Neural cell (in vitro differentiated cells): ENCODE measurements at regions not wholly inside any gene's neighbourhood (a gene's known extent, or its start where the extent isn't known, plus 50 kb on each side); places are given as distances from the start of the nearest gene placed in this dataset.

Experiments
- H2AFZ ChIP-seq: fragments of 200-600, 300-800 bp; sonication (generic), shearing (Covaris generic); 2 replicates; pipeline ENCODE4 v1.6.0; 2014; ENCODE audit warnings: low read depth, mild to moderate bottlenecking, antibody characterized with exemption, low read length, moderate library complexity
- H3F3A ChIP-seq: fragments of 200-600 bp; shearing (Covaris generic); 2 replicates; pipeline ENCODE4 v1.6.1; 2016; ENCODE audit warnings: mild to moderate bottlenecking, moderate library complexity, mixed read lengths, antibody characterized with exemption, low read length; ENCODE audit not compliant: insufficient read depth, poor library complexity, severe bottlenecking
- H3K27ac ChIP-seq: fragments of 200-600, 300-800 bp; sonication (generic), shearing (Covaris generic); 2 replicates; pipeline ENCODE4 v1.5.1; 2014; ENCODE audit warnings: mild to moderate bottlenecking, low read length, moderate library complexity
- H3K27me3 ChIP-seq: fragments of 300-800, 200-600 bp; sonication (generic), shearing (Covaris generic); 2 replicates; pipeline ENCODE4 v1.6.0; 2014; ENCODE audit warnings: mild to moderate bottlenecking, low read depth, low read length, moderate library complexity; ENCODE audit not compliant: insufficient read depth
- H3K36me3 ChIP-seq: fragments of 300-800, 200-600 bp; sonication (generic), shearing (Covaris generic); 2 replicates; pipeline ENCODE4 v1.5.1; 2014; ENCODE audit warnings: mild to moderate bottlenecking, antibody characterized with exemption, low read length, moderate library complexity; ENCODE audit not compliant: insufficient read depth
- H3K4me2 ChIP-seq: fragments of 300-800, 200-600 bp; sonication (generic), shearing (Covaris generic); 2 replicates; pipeline ENCODE4 v1.6.0; 2014; ENCODE audit warnings: mild to moderate bottlenecking, low read length
- H3K4me3 ChIP-seq: fragments of 300-800, 200-600 bp; sonication (generic), shearing (Covaris generic); 2 replicates; pipeline ENCODE4 v1.5.1; 2014; ENCODE audit warnings: mild to moderate bottlenecking, low read length, moderate library complexity
- H3K79me2 ChIP-seq: fragments of 200-600 bp; shearing (Covaris generic); replicated peaks from 2 replicates; pipeline ENCODE4 v1.6.0; 2014; ENCODE audit warnings: mild to moderate bottlenecking, low read length, moderate library complexity; ENCODE audit not compliant: insufficient read depth
- H3K9ac ChIP-seq: fragments of 300-800, 200-600 bp; sonication (generic), shearing (Covaris generic); 2 replicates; pipeline ENCODE4 v1.6.1; 2016; ENCODE audit warnings: mild to moderate bottlenecking, low read length, mixed read lengths
- H3K9me2 ChIP-seq: fragments of 200-600 bp; shearing (Covaris generic); 2 replicates; pipeline ENCODE4 v1.6.1; 2016; ENCODE audit warnings: mild to moderate bottlenecking, low read length, mixed read lengths; ENCODE audit not compliant: insufficient read depth
- H3K9me3 ChIP-seq: fragments of 200-600, 300-800 bp; sonication (generic), shearing (Covaris generic); 2 replicates; pipeline ENCODE4 v1.6.1; 2016; ENCODE audit warnings: mild to moderate bottlenecking, mixed run types, low read length, moderate library complexity, mixed read lengths
- H4K20me1 ChIP-seq: fragments of 200-600 bp; shearing (Covaris generic); 2 replicates; pipeline ENCODE4 v1.6.1; 2016; ENCODE audit warnings: mild to moderate bottlenecking, mixed run types; ENCODE audit not compliant: insufficient read depth
- CTCF ChIP-seq: fragments of 450-650 bp; IDR thresholded peaks from 2 replicates; pipeline ENCODE4 v1.5.1; 2014; ENCODE audit warnings: antibody characterized with exemption, mild to moderate bottlenecking, moderate library complexity; ENCODE audit not compliant: poor library complexity, severe bottlenecking
- EP300 ChIP-seq: fragments of 450-650 bp; conservative IDR thresholded peaks from 2 replicates; pipeline ENCODE4 v1.6.1; 2014; ENCODE audit warnings: antibody characterized with exemption, mild to moderate bottlenecking, moderate library complexity; ENCODE audit not compliant: poor library complexity, severe bottlenecking
- EZH2 ChIP-seq: fragments of 200-600, 300-800 bp; shearing (Covaris generic), sonication (generic); IDR thresholded peaks from 2 replicates; pipeline ENCODE4 v1.6.1; 2014; ENCODE audit warnings: antibody characterized with exemption, low read length, borderline replicate concordance, mild to moderate bottlenecking; ENCODE audit not compliant: insufficient read depth, poor library complexity, severe bottlenecking
- MXI1 ChIP-seq: fragments of 450-650 bp; conservative IDR thresholded peaks from 2 replicates; pipeline ENCODE4 v1.6.1; 2014; ENCODE audit warnings: antibody characterized with exemption, mild to moderate bottlenecking; ENCODE audit not compliant: poor library complexity, severe bottlenecking
- POLR2AphosphoS5 ChIP-seq: IDR thresholded peaks from 2 replicates; pipeline ENCODE4 v1.6.1; 2012
- RAD21 ChIP-seq: fragments of 450-650 bp; conservative IDR thresholded peaks from 2 replicates; pipeline ENCODE4 v1.6.1; 2014; ENCODE audit warnings: antibody characterized with exemption, mild to moderate bottlenecking, moderate library complexity
- REST ChIP-seq: IDR thresholded peaks from 2 replicates; pipeline ENCODE4 v1.6.1; 2012; ENCODE audit warnings: borderline replicate concordance
- SMC3 ChIP-seq: fragments of 450-650 bp; conservative IDR thresholded peaks from 2 replicates; pipeline ENCODE4 v1.6.1; 2014; ENCODE audit warnings: antibody characterized with exemption, mild to moderate bottlenecking, moderate library complexity; ENCODE audit not compliant: poor library complexity
- TAF1 ChIP-seq: IDR thresholded peaks from 2 replicates; pipeline ENCODE4 v1.6.1; 2012; ENCODE audit warnings: low read depth

- no peak overlapping the region for H3K27ac ChIP-seq
- no peaks in the 10 kb centered on the region for H3K27me3 ChIP-seq
- no peaks in the 10 kb centered on the region for H3K9me3 ChIP-seq
- H2AFZ ChIP-seq = no peak overlapping the region
- H3K36me3 ChIP-seq = no peaks in the 10 kb centered on the region
- no peaks in the 10 kb centered on the region for H3K9me2 ChIP-seq
- TF ChIP-seq TAF1 = no peak
- TF ChIP-seq POLR2AphosphoS5 = no peak
- no peak for TF ChIP-seq MXI1
- TF ChIP-seq EP300 = no peak
- TF ChIP-seq REST = no peak
- no peak for TF ChIP-seq SMC3
- TF ChIP-seq RAD21 = no peak
- no peak for TF ChIP-seq CTCF
- no peak for TF ChIP-seq EZH2
- no peak overlapping the region for H3K9ac ChIP-seq
- H3K4me3 ChIP-seq = no peak overlapping the region
- no peak overlapping the region for H3K4me2 ChIP-seq
- no peaks in the 10 kb centered on the region for H4K20me1 ChIP-seq
- no peaks in the 10 kb centered on the region for H3K79me2 ChIP-seq
- H3F3A ChIP-seq = no peaks in the 10 kb centered on the region
Measured at GRCh38 chr2:223363085-223363484, 239.1 kb downstream of the SCG2 start.

GRCh38 chr2:223365158-223365679 lies 236.9 kb downstream of the SCG2 start:
- Histone ChIP-seq H3K4me2 (no peak overlapping the region), H3K4me3 (no peak overlapping the region), H3K27me3 (no peaks in the 10 kb centered on the region), H3K9me3 (no peaks in the 10 kb centered on the region), H3K9ac (no peak overlapping the region), H3K27ac (no peak overlapping the region), H3K36me3 (no peaks in the 10 kb centered on the region), H3F3A (no peaks in the 10 kb centered on the region), H3K79me2 (no peaks in the 10 kb centered on the region), H4K20me1 (no peaks in the 10 kb centered on the region), H2AFZ (no peak overlapping the region), H3K9me2 (no peaks in the 10 kb centered on the region)
- TF ChIP-seq REST = no peak
- TF ChIP-seq RAD21 = no peak
- no peak for TF ChIP-seq CTCF
- no peak for TF ChIP-seq MXI1
- no peak for TF ChIP-seq POLR2AphosphoS5
- TF ChIP-seq EP300 = no peak
- no peak for TF ChIP-seq TAF1
- no peak for TF ChIP-seq SMC3
- no peak for TF ChIP-seq EZH2
